T47D (cell line): ENCODE measurements at regions not wholly inside any gene's neighbourhood (a gene's known extent, or its start where the extent isn't known, plus 50 kb on each side); places are given as distances from the start of the nearest gene placed in this dataset.

Experiments
- DNase-seq, 2 experiments: peaks; one replicate each; pipeline versions ENCODE4 v3.0.0 to v3.0.0-alpha.2; 2011 to 2012; ENCODE audit warnings: low read depth in 1 of 2, low spot score in 1 of 2
- JUND ChIP-seq: IDR thresholded peaks from 2 replicates; pipeline ENCODE4 v1.6.1; 2012; ENCODE audit warnings: low read depth
- in situ Hi-C: cut with HindIII; loops from 2 replicates; pipeline ENCODE4 v1.10.0; 2016; ENCODE audit warnings: low sequenced_read_pairs, low pct_unique_long_range_greater_than_20kb

DNA sequence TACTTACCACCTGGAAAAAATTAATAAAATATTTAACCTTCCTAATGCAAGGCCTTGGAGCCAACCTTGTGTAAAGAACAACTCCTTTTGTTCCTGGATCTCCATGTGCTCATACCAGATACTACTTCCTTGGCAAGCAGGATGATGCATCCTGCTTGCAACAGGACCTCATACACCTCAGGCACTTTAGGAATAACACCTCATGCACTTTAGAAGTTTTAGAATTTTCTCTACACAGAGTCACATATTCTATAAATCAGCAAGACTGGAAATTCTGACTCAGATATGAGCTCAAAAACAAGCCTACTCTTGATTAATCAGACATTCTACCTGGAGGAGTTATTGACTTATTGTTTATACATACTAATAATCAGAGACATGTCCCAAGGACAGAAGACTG lies 209.6 kb upstream of the CDH10 start:
- no peak for DNase-seq
- TF ChIP-seq JUND, result no peak
- in situ Hi-C loops, result no loop called here

DNA sequence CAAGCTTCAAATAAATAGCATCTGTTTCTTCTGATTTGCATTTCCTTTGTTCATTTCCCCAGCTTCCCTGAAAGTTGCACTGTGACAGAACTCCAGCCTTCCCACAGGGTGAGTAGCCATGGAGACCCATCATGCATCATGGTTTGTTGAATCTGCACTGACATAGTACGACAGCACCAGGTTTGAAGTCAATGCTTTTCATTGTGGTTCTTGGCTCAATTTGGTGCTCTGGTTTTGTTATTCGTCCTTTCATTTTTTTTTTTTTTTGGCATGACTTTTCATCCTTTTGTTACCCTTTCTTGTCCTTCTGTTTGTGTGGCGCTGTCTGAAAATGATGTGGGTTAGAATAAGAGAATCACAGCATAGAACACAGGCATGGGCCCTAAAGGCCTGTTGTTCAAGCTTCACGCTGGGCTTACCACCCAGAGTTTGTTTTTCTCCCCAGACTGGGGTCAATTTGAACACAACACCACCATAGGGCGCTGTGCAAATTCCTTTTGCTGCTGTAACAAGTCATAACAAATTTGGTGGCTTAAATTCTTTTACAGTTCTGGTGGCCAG lies 206.2 kb upstream of the CDH10 start:
- TF ChIP-seq JUND, result no peak
- DNase-seq, result no peak
- in situ Hi-C loops, result no loop called here

DNA sequence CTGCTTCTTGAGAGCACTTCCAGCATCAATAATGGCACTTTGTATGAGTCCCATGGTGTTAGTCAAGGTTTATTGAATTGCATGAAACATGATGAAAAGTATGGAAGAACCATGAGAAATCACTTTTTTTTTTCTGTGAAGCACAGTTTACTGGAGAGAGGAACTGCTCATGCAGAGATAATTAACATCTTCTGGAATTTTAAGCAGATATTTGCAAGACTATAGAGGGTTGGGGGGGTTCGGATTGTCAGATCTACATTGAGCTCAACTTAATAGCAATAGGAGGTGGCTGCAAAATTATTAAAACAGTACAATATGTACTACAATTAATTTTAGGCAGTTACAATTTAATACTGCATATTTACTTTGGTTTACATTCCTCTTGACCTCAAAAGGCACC lies 204.4 kb upstream of the CDH10 start:
- TF ChIP-seq JUND, result no peak
- no peak for DNase-seq
- in situ Hi-C loops, result no loop called here

DNA sequence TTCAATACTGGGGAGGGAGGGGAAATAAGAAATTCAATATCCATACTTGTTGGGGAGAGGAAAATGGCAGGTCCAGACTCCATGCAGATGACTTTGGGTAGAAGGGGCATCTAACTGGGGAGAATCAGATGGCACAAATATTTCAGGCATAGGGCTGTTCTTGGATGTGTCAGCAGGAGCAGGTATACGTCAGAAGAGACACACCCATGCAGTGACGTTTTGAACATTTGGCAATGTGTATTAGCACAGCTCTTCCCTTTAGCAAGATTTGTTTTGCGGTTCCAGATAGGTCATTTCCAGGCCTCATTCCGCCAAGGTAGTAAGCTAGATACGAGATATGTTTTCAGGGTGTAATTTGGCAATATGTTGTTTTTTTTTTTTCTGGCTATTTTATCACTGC lies 187.2 kb upstream of the CDH10 start:
- in situ Hi-C loops, result no loop called here
- DNase-seq, result peak in 1 of 2 experiments; percentile 28
- TF ChIP-seq JUND, result no peak

DNA sequence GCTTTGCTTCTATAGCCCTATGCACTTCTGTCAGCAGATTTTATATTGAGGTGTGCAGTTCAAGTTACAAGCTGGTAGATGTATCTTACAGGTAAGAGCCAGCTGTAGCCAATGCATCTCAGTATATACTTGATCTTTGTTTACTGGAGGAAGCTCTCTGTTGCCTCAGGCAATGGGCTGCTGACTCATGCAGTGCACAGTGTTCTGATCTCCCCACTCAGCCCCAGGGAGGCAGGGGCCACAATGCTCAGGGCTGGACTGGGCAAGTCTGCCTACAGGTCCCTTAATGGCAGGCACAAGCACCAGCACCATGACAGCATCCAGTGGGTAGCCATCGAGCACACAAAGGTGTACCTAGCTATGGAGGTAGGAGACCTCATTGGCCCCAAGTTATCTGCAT lies 178.8 kb upstream of the CDH10 start:
- no peak for TF ChIP-seq JUND
- DNase-seq, result peak in 1 of 2 experiments; percentile 54

DNA sequence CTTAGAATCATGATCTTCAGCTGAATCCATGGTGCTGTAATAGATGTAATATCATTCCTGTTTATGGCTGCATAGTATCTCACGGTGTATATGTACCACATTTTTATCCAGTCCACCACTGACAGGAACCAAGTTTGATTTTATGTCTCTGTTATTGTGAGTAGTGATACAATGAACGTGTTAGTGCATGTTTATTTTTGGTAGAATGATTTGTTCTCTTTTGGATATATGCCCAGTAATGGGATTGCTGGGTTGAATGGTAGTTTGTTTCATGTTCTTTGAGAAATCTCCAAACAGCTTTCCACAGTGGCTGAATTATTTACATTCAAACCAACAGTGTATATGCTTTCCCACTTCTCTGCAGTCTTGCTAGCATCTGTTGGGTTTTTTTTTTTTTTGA lies 175.1 kb upstream of the CDH10 start:
- no peak for TF ChIP-seq JUND
- in situ Hi-C loops, result no loop called here
- DNase-seq, result no peak

More for the DNA sequence above, 178.8 kb upstream of the CDH10 start:
- in situ Hi-C loops, result no loop called here

DNA sequence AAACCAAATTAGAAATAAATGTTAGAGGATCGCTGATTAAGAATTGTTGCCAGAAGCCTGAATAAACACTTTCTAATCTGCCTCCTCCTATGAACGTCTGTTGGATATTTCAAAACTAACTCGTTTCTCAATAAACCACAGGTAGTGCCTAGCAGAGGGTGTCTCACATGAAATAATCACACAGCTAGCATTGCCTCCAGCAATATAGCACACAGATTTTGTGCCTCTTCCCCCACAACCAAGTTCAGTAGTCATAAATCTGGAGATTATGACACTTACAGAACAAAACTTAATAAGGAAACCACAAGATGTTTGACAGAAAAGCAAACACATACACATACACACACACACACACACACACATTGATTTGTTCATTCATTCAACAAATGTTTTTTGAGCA lies 173.2 kb upstream of the CDH10 start:
- in situ Hi-C loops, result no loop called here
- DNase-seq, result no peak
- no peak for TF ChIP-seq JUND

DNA sequence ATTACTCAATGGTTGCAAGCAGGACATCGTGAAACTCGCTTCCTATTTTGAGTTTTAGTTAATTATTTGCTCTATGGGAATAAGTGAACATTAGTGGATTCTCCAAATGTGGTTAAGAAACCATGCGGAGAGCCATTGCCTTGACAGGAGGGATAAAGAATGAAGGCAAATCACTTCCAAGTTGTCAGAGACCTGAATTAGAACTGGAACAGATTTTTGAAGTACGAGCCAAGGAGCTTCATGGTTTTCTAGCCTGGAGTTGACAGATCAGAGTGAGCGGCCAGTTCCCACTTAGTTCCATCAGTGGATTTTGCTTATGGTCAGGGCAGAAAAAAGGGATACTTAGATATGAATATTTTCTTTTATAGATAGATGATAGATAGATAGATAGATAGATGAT lies 171.4 kb upstream of the CDH10 start:
- no peak for DNase-seq
- in situ Hi-C loops, result no loop called here
- TF ChIP-seq JUND, result no peak

DNA sequence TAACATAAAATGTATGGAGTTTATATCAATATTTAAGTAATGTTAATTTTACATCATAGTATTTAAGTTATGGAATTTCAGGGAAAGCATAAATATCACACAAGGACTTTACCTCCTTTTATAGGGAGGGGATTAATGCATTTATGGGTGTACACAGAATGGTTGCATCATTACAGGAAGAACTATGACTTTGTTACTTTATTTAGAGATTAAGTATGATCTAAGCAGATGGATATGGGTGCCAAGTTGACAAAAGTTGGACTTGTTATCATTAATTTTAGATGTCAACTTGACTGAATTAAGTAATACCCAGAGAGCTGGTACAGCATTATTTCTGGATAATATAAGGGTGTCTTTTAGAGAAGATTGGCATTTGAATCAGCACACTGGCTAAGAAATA lies 160.5 kb upstream of the CDH10 start:
- TF ChIP-seq JUND, result no peak
- in situ Hi-C loops, result no loop called here
- no peak for DNase-seq

DNA sequence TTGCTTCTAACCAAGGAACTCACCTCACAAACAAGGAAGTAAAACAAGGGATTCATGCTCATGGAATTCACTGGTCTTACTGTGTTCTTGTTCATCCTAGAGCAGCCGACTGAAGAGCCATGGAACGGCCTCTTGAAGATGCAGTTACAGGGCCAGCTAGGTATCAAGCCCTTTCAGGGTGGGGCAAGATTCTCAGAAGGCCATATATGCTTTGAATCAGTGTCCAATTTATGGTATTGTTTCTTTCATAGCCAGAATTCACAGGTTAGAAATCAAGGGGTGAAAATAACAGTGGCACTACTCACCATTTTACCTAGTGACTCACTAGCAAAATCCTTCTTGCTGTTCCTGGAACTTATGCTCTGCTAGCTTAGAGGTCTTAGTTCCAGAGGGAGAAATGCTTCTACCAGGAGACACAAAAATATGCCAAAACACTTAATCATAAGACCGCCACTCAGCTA lies 159.5 kb upstream of the CDH10 start:
- in situ Hi-C loops, result no loop called here
- no peak for TF ChIP-seq JUND
- DNase-seq, result no peak

DNA sequence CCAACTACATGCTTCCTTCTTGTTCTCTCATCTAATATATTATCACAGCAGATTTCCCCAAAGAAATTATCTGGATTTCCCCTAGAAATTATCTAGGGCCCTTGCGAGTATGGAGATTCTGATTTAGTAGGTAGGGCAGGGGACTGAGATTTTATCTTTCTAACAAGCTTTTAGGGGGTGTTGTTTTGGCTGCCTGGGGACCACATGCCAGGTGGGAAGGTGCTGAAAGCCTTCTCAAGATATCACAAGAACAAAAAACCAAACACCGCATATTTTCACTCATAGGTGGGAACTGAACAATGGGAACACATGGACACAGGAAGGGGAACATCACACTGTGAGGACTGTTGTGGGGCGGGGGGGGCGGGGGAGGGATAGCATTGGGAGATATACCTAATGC lies 146.5 kb upstream of the CDH10 start:
- in situ Hi-C loops, result no loop called here
- TF ChIP-seq JUND, result no peak
- no peak for DNase-seq

DNA sequence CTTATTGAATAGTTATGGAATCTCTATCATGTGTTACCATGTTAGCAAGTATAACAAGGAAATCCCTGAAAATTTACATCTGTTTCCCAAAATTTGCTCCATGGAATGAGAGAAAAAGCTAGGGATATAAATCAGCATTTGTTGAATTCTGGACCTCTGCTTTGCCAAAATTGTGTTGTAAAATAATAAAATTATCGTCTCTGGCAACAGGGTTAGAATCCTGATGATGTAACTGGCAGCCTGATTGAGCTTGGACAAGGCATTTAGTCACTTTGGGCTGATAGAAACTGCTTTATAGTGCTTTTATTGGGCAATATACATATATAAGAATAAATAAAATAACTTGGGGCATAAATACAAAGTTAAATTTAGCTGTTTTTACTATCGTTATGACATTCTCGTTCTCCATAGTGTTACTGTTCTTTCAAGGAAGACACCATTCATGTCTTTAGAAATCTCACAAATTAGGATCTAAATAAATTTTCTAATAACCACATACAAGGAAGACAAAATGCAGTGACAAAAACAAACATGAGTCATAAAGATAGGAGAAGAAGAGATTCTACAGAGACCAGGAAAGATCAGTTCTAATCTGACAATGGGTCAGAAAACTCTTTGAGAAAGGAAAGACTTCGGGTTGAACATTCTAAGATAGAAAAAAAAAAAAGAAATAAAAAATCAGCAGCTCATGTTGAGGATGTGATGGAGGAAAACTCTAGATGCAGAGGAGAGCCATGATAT lies 145.0 kb upstream of the CDH10 start:
- no peak for DNase-seq
- no peak for TF ChIP-seq JUND
- in situ Hi-C loops, result no loop called here

DNA sequence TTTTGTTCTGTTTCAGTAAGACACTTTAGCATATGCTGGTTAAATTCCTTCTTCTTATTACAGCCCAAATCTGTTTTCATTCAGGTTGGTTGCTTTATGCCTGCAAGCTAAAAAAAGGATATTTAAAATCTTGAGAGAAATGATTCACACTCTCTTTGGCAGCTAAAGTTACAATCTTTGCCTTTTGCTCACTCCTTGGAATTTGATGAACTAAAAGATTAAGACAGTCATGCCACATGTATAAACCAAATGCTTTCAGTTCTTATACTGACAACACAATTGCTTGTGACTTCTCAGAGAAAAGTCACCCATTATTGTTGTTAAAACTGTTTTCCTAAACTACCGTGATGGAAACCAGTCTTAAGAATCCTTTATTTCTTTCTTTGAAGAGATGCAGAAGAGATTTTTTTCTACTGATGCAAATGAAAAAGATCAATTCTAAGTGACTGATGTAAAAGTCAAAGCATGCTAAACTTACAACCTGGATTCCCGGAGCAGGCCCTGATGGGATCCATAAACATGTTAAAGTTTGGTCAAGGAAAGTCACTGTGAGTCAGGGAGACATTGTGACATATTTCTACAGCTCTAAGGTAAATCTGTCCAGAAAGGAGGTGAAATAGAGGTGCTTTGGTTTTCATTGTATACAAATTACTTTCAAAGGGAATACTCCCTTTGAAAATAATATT lies 144.2 kb upstream of the CDH10 start:
- DNase-seq, result peak in 1 of 2 experiments; percentile 29
- in situ Hi-C loops, result no loop called here
- TF ChIP-seq JUND, result no peak

DNA sequence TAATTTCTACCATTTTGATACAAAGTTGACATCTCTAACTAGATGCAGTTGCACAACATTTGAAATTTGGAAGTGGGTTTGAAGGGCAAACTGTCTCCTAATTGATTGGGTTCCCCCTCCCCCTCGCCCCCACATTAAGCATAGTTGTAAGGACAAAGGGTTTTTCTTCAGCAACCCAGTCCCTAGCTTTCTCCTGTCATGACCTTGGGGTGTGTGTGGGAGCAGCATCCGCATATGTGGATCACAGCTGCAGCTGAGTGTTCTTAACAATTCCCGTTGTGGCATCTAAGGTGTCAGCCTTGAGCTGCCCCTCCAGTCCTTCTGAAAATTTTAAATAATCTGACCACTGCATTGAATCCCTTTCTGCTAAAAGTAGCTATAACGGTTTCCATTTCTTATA lies 141.3 kb upstream of the CDH10 start:
- no peak for TF ChIP-seq JUND
- no peak for DNase-seq
- in situ Hi-C loops, result no loop called here
